Endothelial cell of umbilical vein (primary cell): ENCODE measurements at regions not wholly inside any gene's neighbourhood (a gene's known extent, or its start where the extent isn't known, plus 50 kb on each side); places are given as distances from the start of the nearest gene placed in this dataset.

Source experiments
- EZH2 ChIP-seq: IDR thresholded peaks from 2 replicates; pipeline ENCODE4 v1.6.1; 2012; ENCODE audit warnings: borderline replicate concordance, low read depth, mild to moderate bottlenecking, moderate library complexity, low read length, inconsistent platforms; ENCODE audit not compliant: severe bottlenecking
- POLR2AphosphoS5 ChIP-seq: IDR thresholded peaks from 2 replicates; pipeline ENCODE4 v1.6.1; 2012; ENCODE audit warnings: low read depth, mild to moderate bottlenecking, control low read depth, low read length, moderate library complexity; ENCODE audit not compliant: insufficient read depth

GRCh38 chr5:175107028-175107588, 336.9 kb downstream of the DRD1 start:
- TF ChIP-seq EZH2: no peak
- TF ChIP-seq POLR2AphosphoS5: no peak
